ENCODE measurements at regions not wholly inside any gene's neighbourhood (a gene's known extent, or its start where the extent isn't known, plus 50 kb on each side); places are given as distances from the start of the nearest gene placed in this dataset.
"Not testable (repeated sequence)": the region's sequence is repeated elsewhere in the genome, so short reads cannot be mapped to it uniquely, and the experiment has no call there.

DNA sequence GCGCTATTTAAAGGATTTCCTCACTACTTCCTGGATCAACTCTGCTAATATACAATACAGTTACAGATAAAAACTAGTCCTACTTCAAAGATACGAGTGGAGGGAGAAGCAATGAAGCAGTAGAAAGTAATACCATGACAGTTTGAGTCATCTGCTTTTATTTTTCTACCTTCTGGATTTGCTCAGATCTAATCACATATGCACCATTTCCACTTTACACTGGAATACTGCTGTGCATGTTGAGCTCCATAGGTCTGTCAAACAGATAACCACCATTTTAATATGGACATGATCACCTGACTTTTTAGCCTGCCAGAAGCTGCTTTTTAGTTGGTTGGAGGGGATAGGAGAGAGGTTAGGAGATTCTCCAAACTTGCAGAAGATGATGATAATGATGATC lies 92.5 kb downstream of the MMUT start:
- no peak for DNase-seq

DNA sequence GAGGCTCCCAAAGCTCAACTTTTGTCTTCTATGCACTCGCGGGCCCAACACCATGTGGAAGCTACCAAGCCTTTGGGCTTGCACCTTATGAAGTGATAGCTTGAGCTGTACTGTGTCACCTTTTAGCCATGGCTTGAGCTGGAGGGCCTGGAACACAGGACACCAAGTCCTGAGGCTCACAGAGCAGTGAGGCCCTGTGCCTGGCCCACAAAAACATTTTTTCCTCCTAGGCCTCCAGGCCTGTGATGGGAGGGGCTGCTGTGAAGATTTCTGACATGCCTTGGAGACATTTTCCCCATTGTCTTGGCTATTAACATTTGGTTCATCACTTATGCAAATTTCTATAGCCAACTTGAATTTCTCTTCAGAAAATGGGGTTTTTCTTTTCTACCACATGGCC lies 96.5 kb downstream of the MMUT start:
- no peak for DNase-seq

DNA sequence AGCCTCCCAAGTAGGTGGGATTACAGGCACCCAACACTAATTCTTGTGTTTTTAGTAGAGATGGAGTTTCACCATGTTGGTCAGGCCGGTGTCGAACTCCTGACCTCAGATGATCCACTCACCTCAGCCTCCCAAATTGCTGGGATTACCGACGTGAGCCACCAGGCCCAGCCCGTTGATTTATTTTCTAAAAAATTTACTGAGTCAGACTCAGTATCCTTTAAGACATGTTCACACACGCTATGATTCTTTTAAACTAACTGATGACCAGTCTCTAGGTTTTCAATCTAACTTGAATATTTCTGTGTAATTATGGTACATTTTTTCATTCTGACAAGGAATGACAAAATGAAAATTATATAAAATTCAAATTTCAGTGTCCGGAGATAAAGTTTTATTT lies 114.5 kb downstream of the MMUT start:
- DNase-seq = no peak

- no peak for DNase-seq
These were observed 120.6 kb downstream of the MMUT start for GRCh38 chr6:49342410-49342809.

DNA sequence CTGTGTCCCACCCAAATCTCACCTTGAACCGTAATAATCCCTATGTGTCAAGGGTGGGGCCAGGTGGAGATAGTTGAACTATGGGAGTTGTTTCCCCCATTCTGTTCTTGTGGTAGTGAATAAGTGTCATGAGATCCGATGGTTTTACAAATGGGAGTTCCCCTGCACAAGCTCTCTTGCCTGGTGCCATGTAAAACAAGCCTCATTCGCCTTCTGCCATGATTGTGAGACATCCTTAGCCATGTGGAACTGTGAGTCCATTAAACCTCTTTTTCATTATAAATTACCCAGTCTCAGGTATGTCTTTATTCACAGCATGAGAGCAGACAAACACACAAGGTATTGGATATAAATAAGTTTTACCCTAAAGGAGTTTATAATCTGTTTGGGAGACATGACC lies 121.2 kb downstream of the MMUT start:
- DNase-seq = no peak

DNA sequence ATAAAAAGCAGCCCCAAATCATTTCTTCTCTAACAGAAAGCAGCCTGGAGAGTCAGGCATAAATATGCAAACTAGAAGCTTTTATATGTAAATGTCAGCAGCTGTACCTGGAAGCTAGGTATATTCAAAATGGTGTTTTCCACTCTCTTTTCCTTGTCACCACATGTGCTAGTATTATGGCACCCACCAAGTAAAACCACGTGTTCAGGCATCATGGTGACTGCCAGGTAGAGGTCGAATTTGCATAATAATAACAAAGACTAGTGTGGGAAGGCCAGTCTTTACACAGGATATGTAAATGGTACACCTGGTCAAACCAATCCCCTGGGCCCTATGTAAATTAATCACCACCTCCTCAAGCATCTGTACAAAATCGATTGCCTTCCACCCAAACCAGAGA lies 124.0 kb downstream of the MMUT start:
- DNase-seq = no peak

GRCh38 chr6:49336514-49337131 lies 126.4 kb downstream of the MMUT start:
- DNase-seq = no peak

- DNase-seq = no peak
These were observed 129.5 kb downstream of the MMUT start for GRCh38 chr6:49333345-49334125.

DNA sequence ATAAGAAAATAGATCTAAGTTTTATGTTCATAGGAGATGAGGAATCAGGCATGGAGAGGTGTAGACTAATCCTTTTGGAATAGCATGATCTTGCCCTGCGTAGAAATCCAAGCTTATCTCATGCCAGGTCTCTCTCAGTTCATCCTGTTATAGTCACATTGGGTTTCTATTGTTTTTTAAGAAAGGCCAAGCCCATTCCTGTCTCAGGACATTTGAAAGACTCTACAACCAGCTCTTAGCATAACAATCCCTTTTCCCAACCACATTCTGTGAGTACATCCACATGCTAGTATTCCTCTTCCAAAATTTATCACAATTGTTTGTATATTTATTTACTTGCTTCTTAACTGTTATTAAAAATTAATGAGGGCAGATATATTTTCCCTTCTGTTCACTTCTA lies 130.3 kb downstream of the MMUT start:
- DNase-seq = no peak

DNA sequence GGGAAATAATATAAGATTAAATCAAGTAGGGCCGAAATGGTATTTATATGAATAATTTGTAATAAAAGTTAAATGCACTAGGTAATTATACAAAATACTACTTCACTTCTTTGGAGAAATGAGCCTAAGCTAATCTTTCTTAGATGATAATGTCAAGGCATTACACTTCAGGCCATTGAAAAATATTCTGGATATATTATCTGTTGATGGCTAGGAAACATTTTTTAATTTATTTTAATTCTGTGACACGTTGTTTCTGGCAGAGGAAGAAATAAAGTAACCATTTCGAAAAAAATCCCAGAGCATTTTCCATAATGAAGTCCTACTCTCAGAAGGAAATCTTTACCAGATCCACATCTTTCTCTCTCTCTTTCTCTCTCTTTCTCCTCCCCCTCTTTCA lies 133.9 kb downstream of the MMUT start:
- no peak for DNase-seq

DNA sequence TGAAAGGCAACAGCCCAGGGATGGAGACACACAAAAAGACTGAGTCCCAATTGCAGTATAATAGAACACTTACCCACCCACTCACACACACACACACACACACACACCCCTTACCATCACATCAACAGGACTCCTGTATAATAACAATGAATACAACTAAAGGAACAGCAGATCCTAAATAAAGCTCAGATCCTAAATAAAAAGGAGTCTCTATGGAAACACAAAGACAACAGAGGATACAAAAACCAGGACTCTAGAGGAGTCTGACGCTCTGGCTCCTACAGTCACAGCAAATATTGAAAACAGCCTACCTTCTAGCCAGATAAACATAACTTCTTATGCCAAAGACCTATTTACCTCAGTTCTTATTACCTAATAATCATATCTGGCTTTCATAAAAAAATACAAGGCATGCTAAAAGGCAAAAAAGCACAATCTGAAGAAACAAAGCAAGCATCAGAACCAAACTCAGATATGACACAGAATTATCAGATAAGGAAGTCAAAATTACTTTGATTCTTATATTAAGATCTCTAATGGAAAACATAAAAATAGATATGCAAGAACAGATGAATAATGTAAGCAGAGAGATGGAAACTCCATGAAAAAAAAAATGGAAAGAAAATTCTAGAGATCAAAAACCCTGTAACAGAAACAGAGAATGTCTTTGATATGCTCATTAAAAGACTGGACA lies 134.9 kb downstream of the MMUT start:
- DNase-seq = no peak

- no peak for DNase-seq
These were observed 135.5 kb downstream of the MMUT start for GRCh38 chr6:49327571-49327970.

DNA sequence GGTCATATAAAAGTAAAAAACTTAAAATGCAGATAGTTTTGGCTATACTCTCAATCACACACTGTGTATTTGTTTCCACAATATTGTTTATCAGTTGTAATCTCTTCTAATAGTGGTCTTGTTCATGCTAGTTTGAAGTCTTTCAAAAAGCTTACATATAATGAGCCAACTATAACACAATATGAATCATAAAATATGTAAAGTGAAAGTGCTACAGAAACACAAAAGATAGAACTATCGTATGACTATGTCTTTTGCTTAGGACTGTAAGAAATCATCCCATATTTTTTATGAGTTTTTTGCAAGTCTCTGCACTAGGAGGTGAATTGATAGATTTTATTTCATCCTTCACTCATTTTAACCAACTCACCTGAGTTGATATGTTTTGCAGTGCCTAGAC lies 136.0 kb downstream of the MMUT start:
- DNase-seq = no peak

GRCh38 chr6:49326347-49326746 lies 136.7 kb downstream of the MMUT start:
- DNase-seq = no peak

DNA sequence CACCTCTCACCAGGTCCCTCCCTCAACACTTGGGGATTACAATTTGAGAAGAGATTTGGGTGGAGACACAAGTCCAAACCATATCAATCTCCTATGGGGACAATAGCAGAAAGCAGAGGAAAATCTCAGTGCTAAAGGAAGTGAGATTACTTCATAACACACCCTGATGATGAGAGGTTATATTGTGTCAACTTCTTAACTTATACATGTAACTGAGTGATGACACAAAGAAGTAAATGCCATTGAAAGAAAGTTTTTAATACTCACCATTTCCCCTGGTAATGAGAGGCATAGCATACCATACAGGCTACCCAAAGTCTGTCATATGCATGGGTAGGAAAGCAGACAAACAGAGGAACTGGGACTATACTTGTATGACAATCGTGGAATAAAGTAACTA lies 137.2 kb downstream of the MMUT start:
- no peak for DNase-seq

- no peak for DNase-seq
These were observed 140.2 kb downstream of the MMUT start for GRCh38 chr6:49322861-49323260.

- DNase-seq = no peak
These were observed 141.4 kb downstream of the MMUT start for GRCh38 chr6:49321561-49322072.

DNA sequence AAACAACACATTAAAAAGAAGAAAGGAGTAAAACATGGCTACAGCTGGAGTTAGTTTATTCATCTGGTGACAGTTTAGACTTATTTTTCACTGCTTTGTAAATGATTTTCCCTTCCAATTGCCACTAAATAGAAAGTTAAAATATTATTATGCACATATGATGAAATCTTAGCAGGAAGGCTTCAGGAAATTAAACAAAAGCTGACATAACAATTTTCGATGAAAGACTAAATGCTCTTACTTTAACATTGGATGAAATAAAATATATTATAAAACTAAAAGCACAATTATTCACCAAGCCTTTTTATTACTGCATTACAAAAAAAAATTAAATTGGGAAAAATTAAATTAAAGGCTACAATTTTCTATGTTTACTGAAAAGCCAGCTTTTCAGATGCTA lies 158.0 kb downstream of the MMUT start:
- DNase-seq = no peak

- DNase-seq = not testable (repeated sequence)
These were observed 158.7 kb downstream of the MMUT start for GRCh38 chr6:49304393-49304792.

DNA sequence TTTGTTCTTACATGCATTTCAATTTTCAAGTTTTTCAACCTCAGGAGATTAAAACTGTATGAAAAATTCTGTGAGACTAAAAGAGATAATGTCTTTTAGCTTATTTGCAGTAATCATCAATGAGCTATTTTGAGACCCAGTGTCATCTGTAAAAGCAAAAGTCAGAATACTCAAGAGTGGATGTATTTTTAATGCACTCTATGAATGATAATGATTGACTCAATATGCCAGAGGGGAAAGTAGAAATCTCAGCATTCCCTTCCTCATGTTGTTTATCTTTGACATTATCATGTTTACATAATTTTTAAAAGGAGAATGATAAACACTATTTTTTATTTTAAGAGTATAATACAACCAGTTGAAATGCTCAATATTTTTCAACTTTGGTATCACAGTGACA lies 162.1 kb downstream of the MMUT start:
- no peak for DNase-seq

DNA sequence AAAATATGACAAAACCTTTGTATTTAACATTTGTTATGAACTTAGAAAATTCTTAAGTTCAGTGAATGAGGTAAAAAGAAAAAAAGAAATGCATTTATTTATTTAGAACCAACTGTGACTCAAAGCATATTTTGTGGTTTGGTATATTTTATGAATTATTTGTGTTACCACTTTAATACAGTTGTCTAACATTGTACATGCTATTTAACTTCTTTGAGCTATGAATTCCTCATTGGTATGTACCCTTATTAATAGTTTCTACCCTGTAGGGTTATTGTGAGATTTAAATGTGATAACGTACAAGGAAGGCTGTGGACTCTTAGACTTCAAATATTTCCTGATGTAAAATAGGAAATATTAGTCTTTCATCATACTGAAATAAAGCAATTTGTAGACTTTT lies 162.6 kb downstream of the MMUT start:
- no peak for DNase-seq

DNA sequence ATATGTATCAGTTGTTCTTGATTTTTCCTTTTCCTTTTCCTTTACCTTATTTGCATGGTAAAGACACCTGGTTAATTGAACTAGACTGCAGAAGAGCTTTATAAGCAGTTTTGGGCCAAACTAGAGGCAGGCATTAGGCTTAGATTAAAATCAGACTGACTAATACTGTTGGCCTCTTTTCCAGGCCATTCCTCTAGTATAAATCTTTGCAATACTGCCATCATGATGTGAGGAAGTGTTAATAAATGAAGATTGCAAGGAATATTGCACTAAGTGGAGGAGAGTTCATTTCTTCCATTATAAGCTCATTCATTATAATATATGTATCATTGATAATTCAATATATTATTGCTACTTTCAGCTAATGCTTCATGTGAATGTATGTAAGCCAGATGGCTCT lies 163.8 kb downstream of the MMUT start:
- DNase-seq = no peak

DNA sequence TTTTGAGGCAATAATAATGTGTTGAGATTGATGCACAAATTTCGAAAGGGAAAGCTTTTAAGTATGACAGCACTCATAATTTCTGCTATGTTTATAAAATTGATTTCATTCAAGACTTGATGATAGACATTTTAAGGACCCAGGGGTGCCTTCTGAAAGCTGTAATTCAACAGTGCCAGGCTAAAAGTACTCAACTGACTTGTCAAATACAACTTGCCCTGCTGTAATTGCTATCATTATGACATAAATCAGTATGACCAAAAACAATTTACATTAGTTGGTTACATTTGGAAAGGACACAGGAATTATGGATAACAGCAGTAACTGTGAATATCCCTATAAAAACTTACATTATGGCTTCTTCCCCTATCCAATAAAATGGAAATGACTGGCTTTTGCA lies 178.9 kb downstream of the MMUT start:
- DNase-seq = no peak

Measured in hypothalamus (tissue), 51 donors.